ENCODE measurements at regions not wholly inside any gene's neighbourhood (a gene's known extent, or its start where the extent isn't known, plus 50 kb on each side); places are given as distances from the start of the nearest gene placed in this dataset.

DNA sequence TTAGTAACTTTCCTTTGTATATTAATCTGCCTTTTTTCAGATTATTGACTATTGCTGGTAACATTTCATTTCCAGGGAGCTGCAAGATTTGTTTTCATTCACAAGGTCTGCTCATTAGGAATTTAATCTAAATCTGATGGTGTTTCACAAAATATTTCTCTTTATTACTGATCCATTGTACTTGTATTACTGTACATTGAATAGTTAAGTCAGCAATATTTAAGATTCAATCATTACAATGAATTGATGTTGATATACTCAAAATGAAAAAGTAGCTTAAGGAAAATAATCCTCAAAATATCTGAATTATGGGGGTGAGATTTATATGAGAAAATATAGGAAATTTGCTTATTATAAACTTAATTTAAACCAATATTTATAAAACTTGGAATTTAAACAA, 308.6 kb upstream of the PBX1 start:
- Mint-ChIP-seq H3K27ac (no peak overlapping the region), H3K4me3 (no peak overlapping the region), H3K36me3 (peaks cover 24% of the 10 kb centered on the region), H3K27me3 (ENCODE audit: low read depth) (no peaks in the 10 kb centered on the region; the same call in 1 of the 2 replicates), H3K4me1 (peaks cover 4% of the 10 kb centered on the region; the same call in 1 of the 2 replicates), H3K9me3 (peaks cover 39% of the 10 kb centered on the region)
- DNase-seq (ENCODE audit: low spot score) (no peak), ATAC-seq (no peak)
- no peak for TF ChIP-seq HMGA2 (CRISPR knock-in tag; IDR thresholded peaks at IDR 0.05)
- ChIA-PET CTCF (no interaction called here), POLR2A (no interaction called here)

DNA sequence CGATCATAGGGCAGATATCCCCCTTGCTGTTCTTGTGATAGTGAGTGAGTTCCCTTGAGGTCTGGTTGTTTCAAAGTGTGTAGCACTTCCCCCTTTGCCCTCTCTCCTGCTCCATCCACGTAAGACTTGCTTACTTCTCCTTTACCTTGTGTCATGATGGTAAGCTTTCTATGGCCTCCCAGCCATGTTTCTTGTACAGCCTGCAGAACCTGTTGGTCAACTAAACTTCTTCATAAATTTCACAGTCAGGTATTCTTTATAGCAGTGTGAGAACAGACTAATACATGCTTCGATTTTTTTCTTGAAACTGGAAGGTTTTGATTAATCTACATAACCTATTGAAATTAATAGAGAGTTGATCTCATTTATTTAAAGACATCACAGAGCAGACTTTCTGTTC, 302.5 kb upstream of the PBX1 start:
- TF ChIP-seq ZNF416 (CRISPR knock-in tag; IDR thresholded peaks at IDR 0.05) (no peak), GTF2I (CRISPR knock-in tag; conservative IDR thresholded peaks at IDR 0.05) (no peak), JAZF1 (CRISPR knock-in tag; IDR thresholded peaks at IDR 0.05) (no peak), FOXK1 (CRISPR knock-in tag; IDR thresholded peaks at IDR 0.05) (no peak), PRRX2 (CRISPR knock-in tag; IDR thresholded peaks at IDR 0.05) (no peak)
- TF ChIP-seq, protein P1, sequence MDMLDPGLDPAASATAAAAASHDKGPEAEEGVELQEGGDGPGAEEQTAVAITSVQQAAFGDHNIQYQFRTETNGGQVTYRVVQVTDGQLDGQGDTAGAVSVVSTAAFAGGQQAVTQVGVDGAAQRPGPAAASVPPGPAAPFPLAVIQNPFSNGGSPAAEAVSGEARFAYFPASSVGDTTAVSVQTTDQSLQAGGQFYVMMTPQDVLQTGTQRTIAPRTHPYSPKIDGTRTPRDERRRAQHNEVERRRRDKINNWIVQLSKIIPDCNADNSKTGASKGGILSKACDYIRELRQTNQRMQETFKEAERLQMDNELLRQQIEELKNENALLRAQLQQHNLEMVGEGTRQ (CRISPR knock-in tag; IDR thresholded peaks at IDR 0.05): no peak
- TF ChIP-seq, protein P2, sequence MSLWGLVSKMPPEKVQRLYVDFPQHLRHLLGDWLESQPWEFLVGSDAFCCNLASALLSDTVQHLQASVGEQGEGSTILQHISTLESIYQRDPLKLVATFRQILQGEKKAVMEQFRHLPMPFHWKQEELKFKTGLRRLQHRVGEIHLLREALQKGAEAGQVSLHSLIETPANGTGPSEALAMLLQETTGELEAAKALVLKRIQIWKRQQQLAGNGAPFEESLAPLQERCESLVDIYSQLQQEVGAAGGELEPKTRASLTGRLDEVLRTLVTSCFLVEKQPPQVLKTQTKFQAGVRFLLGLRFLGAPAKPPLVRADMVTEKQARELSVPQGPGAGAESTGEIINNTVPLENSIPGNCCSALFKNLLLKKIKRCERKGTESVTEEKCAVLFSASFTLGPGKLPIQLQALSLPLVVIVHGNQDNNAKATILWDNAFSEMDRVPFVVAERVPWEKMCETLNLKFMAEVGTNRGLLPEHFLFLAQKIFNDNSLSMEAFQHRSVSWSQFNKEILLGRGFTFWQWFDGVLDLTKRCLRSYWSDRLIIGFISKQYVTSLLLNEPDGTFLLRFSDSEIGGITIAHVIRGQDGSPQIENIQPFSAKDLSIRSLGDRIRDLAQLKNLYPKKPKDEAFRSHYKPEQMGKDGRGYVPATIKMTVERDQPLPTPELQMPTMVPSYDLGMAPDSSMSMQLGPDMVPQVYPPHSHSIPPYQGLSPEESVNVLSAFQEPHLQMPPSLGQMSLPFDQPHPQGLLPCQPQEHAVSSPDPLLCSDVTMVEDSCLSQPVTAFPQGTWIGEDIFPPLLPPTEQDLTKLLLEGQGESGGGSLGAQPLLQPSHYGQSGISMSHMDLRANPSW (CRISPR knock-in tag; conservative IDR thresholded peaks at IDR 0.05; ENCODE audit: low read depth): no peak
- TF ChIP-seq, protein P3, sequence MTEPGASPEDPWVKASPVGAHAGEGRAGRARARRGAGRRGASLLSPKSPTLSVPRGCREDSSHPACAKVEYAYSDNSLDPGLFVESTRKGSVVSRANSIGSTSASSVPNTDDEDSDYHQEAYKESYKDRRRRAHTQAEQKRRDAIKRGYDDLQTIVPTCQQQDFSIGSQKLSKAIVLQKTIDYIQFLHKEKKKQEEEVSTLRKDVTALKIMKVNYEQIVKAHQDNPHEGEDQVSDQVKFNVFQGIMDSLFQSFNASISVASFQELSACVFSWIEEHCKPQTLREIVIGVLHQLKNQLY (CRISPR knock-in tag; IDR thresholded peaks at IDR 0.05): no peak
- TF ChIP-seq, protein P4, sequence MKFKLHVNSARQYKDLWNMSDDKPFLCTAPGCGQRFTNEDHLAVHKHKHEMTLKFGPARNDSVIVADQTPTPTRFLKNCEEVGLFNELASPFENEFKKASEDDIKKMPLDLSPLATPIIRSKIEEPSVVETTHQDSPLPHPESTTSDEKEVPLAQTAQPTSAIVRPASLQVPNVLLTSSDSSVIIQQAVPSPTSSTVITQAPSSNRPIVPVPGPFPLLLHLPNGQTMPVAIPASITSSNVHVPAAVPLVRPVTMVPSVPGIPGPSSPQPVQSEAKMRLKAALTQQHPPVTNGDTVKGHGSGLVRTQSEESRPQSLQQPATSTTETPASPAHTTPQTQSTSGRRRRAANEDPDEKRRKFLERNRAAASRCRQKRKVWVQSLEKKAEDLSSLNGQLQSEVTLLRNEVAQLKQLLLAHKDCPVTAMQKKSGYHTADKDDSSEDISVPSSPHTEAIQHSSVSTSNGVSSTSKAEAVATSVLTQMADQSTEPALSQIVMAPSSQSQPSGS (CRISPR knock-in tag; IDR thresholded peaks at IDR 0.05; ENCODE audit: borderline replicate concordance, low read depth): no peak
- TF ChIP-seq, protein P5, sequence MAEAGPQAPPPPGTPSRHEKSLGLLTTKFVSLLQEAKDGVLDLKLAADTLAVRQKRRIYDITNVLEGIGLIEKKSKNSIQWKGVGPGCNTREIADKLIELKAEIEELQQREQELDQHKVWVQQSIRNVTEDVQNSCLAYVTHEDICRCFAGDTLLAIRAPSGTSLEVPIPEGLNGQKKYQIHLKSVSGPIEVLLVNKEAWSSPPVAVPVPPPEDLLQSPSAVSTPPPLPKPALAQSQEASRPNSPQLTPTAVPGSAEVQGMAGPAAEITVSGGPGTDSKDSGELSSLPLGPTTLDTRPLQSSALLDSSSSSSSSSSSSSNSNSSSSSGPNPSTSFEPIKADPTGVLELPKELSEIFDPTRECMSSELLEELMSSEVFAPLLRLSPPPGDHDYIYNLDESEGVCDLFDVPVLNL (CRISPR knock-in tag; IDR thresholded peaks at IDR 0.05; ENCODE audit: borderline replicate concordance, low read depth): no peak
- H3K4me1 Mint-ChIP-seq: no peaks in the 10 kb centered on the region
- ChIA-PET POLR2A (no interaction called here), CTCF (no interaction called here)
- no peak for ATAC-seq
- no peak overlapping the region for H3K4me3 Mint-ChIP-seq
- H3K27me3 Mint-ChIP-seq (ENCODE audit: low read depth): no peaks in the 10 kb centered on the region
- peaks cover 33% of the 10 kb centered on the region for H3K9me3 Mint-ChIP-seq
- H3K36me3 Mint-ChIP-seq: peaks cover 24% of the 10 kb centered on the region
- no peak overlapping the region for H3K27ac Mint-ChIP-seq
- DNase-seq (ENCODE audit: low spot score): no peak

DNA sequence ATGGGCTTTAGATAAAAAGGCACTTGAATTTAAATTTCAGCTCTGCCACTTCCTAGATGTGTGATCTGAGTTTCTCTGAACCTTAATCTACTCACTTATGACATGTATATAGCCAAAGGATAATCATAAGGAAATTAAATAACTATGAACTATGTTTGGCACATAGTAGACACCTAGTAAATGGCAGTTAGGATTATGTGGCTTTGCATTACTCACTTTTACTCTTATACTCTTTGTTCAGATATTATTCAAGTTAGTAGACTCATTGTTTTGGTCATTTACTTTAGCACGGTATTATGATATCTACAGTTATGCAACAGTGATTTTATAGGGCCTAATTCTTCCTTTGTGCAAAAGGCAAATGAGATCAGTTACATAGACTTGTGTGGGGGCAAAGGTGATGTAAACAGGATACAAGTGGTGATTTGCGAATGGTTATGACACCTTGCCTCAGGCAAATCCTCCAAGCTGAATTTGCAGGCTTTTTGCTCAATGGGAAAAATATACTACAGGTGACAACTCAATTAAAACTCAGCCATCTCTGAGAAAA, 297.2 kb upstream of the PBX1 start:
- Mint-ChIP-seq H3K4me1 (no peaks in the 10 kb centered on the region), H3K9me3 (peaks cover 2% of the 10 kb centered on the region), H3K4me3 (no peak overlapping the region), H3K36me3 (peaks cover 1% of the 10 kb centered on the region; the same call in 1 of the 2 replicates), H3K27ac (no peak overlapping the region), H3K27me3 (ENCODE audit: low read depth) (no peaks in the 10 kb centered on the region)
- ChIA-PET POLR2A (no interaction called here), CTCF (no interaction called here)
- ATAC-seq (no peak), DNase-seq (ENCODE audit: low spot score) (no peak)
- TF ChIP-seq ZBTB21 (CRISPR knock-in tag; IDR thresholded peaks at IDR 0.05; ENCODE audit: borderline replicate concordance) (no peak), TEAD1 (CRISPR knock-in tag; IDR thresholded peaks at IDR 0.05) (no peak), SMAD4 (CRISPR knock-in tag; IDR thresholded peaks at IDR 0.05) (no peak), EMX1 (CRISPR knock-in tag; IDR thresholded peaks at IDR 0.05) (no peak), PRRX2 (CRISPR knock-in tag; IDR thresholded peaks at IDR 0.05) (no peak), CREB1 (CRISPR knock-in tag; IDR thresholded peaks at IDR 0.05) (no peak), FOXJ3 (CRISPR knock-in tag; IDR thresholded peaks at IDR 0.05; ENCODE audit: borderline replicate concordance) (no peak), ZNF396 (CRISPR knock-in tag; IDR thresholded peaks at IDR 0.05; ENCODE audit: borderline replicate concordance) (no peak), KAT7 (CRISPR knock-in tag; IDR thresholded peaks at IDR 0.05; ENCODE audit: borderline replicate concordance) (no peak)
- TF ChIP-seq, protein P6, sequence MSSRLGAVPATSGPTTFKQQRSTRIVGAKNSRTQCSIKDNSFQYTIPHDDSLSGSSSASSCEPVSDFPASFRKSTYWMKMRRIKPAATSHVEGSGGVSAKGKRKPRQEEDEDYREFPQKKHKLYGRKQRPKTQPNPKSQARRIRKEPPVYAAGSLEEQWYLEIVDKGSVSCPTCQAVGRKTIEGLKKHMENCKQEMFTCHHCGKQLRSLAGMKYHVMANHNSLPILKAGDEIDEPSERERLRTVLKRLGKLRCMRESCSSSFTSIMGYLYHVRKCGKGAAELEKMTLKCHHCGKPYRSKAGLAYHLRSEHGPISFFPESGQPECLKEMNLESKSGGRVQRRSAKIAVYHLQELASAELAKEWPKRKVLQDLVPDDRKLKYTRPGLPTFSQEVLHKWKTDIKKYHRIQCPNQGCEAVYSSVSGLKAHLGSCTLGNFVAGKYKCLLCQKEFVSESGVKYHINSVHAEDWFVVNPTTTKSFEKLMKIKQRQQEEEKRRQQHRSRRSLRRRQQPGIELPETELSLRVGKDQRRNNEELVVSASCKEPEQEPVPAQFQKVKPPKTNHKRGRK (CRISPR knock-in tag; IDR thresholded peaks at IDR 0.05; ENCODE audit: borderline replicate concordance): no peak
- TF ChIP-seq, protein P5 (CRISPR knock-in tag; IDR thresholded peaks at IDR 0.05; ENCODE audit: borderline replicate concordance, low read depth): no peak

All from WTC11 (cell line).